GM19467 (cell line): ENCODE measurements at regions not wholly inside any gene's neighbourhood (a gene's known extent, or its start where the extent isn't known, plus 50 kb on each side); places are given as distances from the start of the nearest gene placed in this dataset.

Experiments used
- ATAC-seq: cut with Tn5 transposase; IDR thresholded peaks from one replicate; pipeline ENCODE4 v1.9.1; 2021; ENCODE audit warnings: mild to moderate bottlenecking, moderate library complexity; ENCODE audit not compliant: unreplicated experiment

- no peak for ATAC-seq
These were observed 425.7 kb upstream of the SEMA3D start for GRCh38 chr7:85612514-85612913.

- no peak for ATAC-seq
These were observed 421.9 kb upstream of the SEMA3D start for GRCh38 chr7:85608804-85609203.

- no peak for ATAC-seq
These were observed 415.3 kb upstream of the SEMA3D start for GRCh38 chr7:85602196-85602595.

- no peak for ATAC-seq
These were observed 413.5 kb upstream of the SEMA3D start for GRCh38 chr7:85600395-85600794.

GRCh38 chr7:85596827-85597226, 410.0 kb upstream of the SEMA3D start:
- ATAC-seq = no peak

GRCh38 chr7:85595750-85596178, 408.9 kb upstream of the SEMA3D start:
- no peak for ATAC-seq

- ATAC-seq = no peak
These were observed 406.5 kb upstream of the SEMA3D start for GRCh38 chr7:85593355-85593754.

GRCh38 chr7:85587785-85588184, 400.9 kb upstream of the SEMA3D start:
- no peak for ATAC-seq

- ATAC-seq = no peak
These were observed 399.2 kb upstream of the SEMA3D start for GRCh38 chr7:85586091-85586490.

- no peak for ATAC-seq
These were observed 396.5 kb upstream of the SEMA3D start for GRCh38 chr7:85583131-85583953.

- no peak for ATAC-seq
These were observed 387.0 kb upstream of the SEMA3D start for GRCh38 chr7:85573844-85574243.

GRCh38 chr7:85573346-85573745, 386.5 kb upstream of the SEMA3D start:
- ATAC-seq = no peak

GRCh38 chr7:85570898-85571297, 384.0 kb upstream of the SEMA3D start:
- no peak for ATAC-seq

- peak; percentile 58 for ATAC-seq
These were observed 381.1 kb upstream of the SEMA3D start for GRCh38 chr7:85567983-85568382.

GRCh38 chr7:85566095-85566794, 379.4 kb upstream of the SEMA3D start:
- no peak for ATAC-seq

- no peak for ATAC-seq
These were observed 378.4 kb upstream of the SEMA3D start for GRCh38 chr7:85565276-85565675.

- no peak for ATAC-seq
These were observed 378.0 kb upstream of the SEMA3D start for GRCh38 chr7:85564861-85565260.

GRCh38 chr7:85561706-85562105, 374.9 kb upstream of the SEMA3D start:
- no peak for ATAC-seq

GRCh38 chr7:85554236-85555178, 367.7 kb upstream of the SEMA3D start:
- ATAC-seq = peak; percentile 75

- no peak for ATAC-seq
These were observed 349.3 kb upstream of the SEMA3D start for GRCh38 chr7:85535974-85536729.
